HG03280 (cell line): ENCODE measurements at regions not wholly inside any gene's neighbourhood (a gene's known extent, or its start where the extent isn't known, plus 50 kb on each side); places are given as distances from the start of the nearest gene placed in this dataset.
"Not testable (repeated sequence)": the region's sequence is repeated elsewhere in the genome, so short reads cannot be mapped to it uniquely, and the experiment has no call there.

Experiments
- ATAC-seq: cut with Tn5 transposase; IDR thresholded peaks from one replicate; pipeline ENCODE4 v1.9.1; 2021; ENCODE audit warnings: mild to moderate bottlenecking, moderate library complexity; ENCODE audit not compliant: unreplicated experiment

GRCh38 chr1:208344202-208344857 is 100.1 kb upstream of the PLXNA2 start:
- no peak for ATAC-seq

- no peak for ATAC-seq
These were observed 103.0 kb upstream of the PLXNA2 start for GRCh38 chr1:208347191-208347590.

- no peak for ATAC-seq
These were observed 105.6 kb upstream of the PLXNA2 start for GRCh38 chr1:208349694-208350330.

GRCh38 chr1:208350815-208351214 is 106.6 kb upstream of the PLXNA2 start:
- ATAC-seq, result no peak

- no peak for ATAC-seq
These were observed 107.7 kb upstream of the PLXNA2 start for GRCh38 chr1:208351838-208352237.

- ATAC-seq, result not testable (repeated sequence)
These were observed 109.6 kb upstream of the PLXNA2 start for GRCh38 chr1:208353797-208354196.

GRCh38 chr1:208357644-208358507 is 113.7 kb upstream of the PLXNA2 start:
- ATAC-seq, result no peak

GRCh38 chr1:208358651-208359050 is 114.5 kb upstream of the PLXNA2 start:
- ATAC-seq, result no peak

- ATAC-seq, result no peak
These were observed 117.8 kb upstream of the PLXNA2 start for GRCh38 chr1:208362011-208362410.

GRCh38 chr1:208366559-208366958 is 122.4 kb upstream of the PLXNA2 start:
- no peak for ATAC-seq

GRCh38 chr1:208369045-208369444 is 124.9 kb upstream of the PLXNA2 start:
- no peak for ATAC-seq

GRCh38 chr1:208369658-208370057 is 125.5 kb upstream of the PLXNA2 start:
- no peak for ATAC-seq

GRCh38 chr1:208374391-208374941 is 130.3 kb upstream of the PLXNA2 start:
- no peak for ATAC-seq

- ATAC-seq, result no peak
These were observed 137.3 kb upstream of the PLXNA2 start for GRCh38 chr1:208381481-208381880.

- no peak for ATAC-seq
These were observed 144.0 kb upstream of the PLXNA2 start for GRCh38 chr1:208387908-208388811.

- ATAC-seq, result no peak
These were observed 149.2 kb upstream of the PLXNA2 start for GRCh38 chr1:208393416-208393815.

GRCh38 chr1:208393826-208394225 is 149.6 kb upstream of the PLXNA2 start:
- no peak for ATAC-seq

GRCh38 chr1:208397286-208397685 is 153.1 kb upstream of the PLXNA2 start:
- no peak for ATAC-seq

- ATAC-seq, result no peak
These were observed 160.8 kb upstream of the PLXNA2 start for GRCh38 chr1:208405014-208405413.

GRCh38 chr1:208409176-208409575 is 165.0 kb upstream of the PLXNA2 start:
- no peak for ATAC-seq
